CD4-positive, alpha-beta T cell (primary cell): ENCODE measurements at regions not wholly inside any gene's neighbourhood (a gene's known extent, or its start where the extent isn't known, plus 50 kb on each side); places are given as distances from the start of the nearest gene placed in this dataset.

Experiments used
- ATAC-seq: fragments of 200-7000 bp; cut with Tn5 transposase; one replicate; pipeline ENCODE4 v1.10.0; 2022; ENCODE audit warnings: mild to moderate bottlenecking; ENCODE audit not compliant: poor library complexity
- CTCF ChIA-PET: fragments of 350-600 bp; sonication (Branson Sonifier 250); formaldehyde crosslinking; loops from one replicate; lab custom pipeline; 2021; ENCODE audit warnings: antibody characterized with exemption, inconsistent platforms; lab: Charles Lee
- POLR2A ChIA-PET: fragments of 350-600 bp; sonication (Branson Sonifier 250); formaldehyde crosslinking; loops from one replicate; lab custom pipeline; 2021; ENCODE audit warnings: antibody characterized with exemption, inconsistent platforms; lab: Charles Lee
- DNase-seq, 14 experiments: peaks; one replicate each; pipeline ENCODE4 v3.0.0-alpha.2; 2013 to 2020; ENCODE audit warnings: mixed read lengths in 2 of 14
- H3K27ac ChIP-seq, 2 donors: one replicate each; pipeline versions ENCODE4 v1.5.1 to v1.7.0; 2013; ENCODE audit warnings: low read length in 2 of 2, low read depth in 1 of 2, mild to moderate bottlenecking in 1 of 2
- H3K27me3 ChIP-seq, 2 experiments: 1 replicate in 1 of 2; 2 replicates in 1 of 2; pipeline versions ENCODE4 v1.6.1 to v1.7.0; 2013; ENCODE audit warnings: low read length in 2 of 2, control low read depth in 1 of 2, mild to moderate bottlenecking in 1 of 2, moderate library complexity in 1 of 2; ENCODE audit not compliant: insufficient read depth in 2 of 2, control insufficient read depth in 1 of 2
- H3K36me3 ChIP-seq: one replicate; pipeline ENCODE4 v1.6.1; 2013; ENCODE audit warnings: low read length, control low read depth; ENCODE audit not compliant: insufficient read depth
- H3K4me1 ChIP-seq: one replicate; pipeline ENCODE4 v1.6.1; 2013; ENCODE audit warnings: low read length, control low read depth; ENCODE audit not compliant: insufficient read depth
- H3K4me3 ChIP-seq: one replicate; pipeline ENCODE4 v1.5.1; 2013; ENCODE audit warnings: mild to moderate bottlenecking, low read length, moderate library complexity
- H3K9me3 ChIP-seq, 2 experiments: 1 replicate in 1 of 2; 2 replicates in 1 of 2; pipeline versions ENCODE4 v1.6.1 to v1.7.0; 2013; ENCODE audit warnings: low read length in 2 of 2, mild to moderate bottlenecking in 2 of 2, control low read depth in 1 of 2, moderate library complexity in 1 of 2; ENCODE audit not compliant: control insufficient read depth in 1 of 2, insufficient read depth in 1 of 2
- H3K27ac Mint-ChIP-seq: one replicate; pipeline ENCODE4 v1.8.0; 2020; ENCODE audit warnings: mixed read lengths
- H3K27me3 Mint-ChIP-seq: one replicate; pipeline ENCODE4 v1.8.0; 2021; ENCODE audit warnings: mixed read lengths
- H3K36me3 Mint-ChIP-seq: one replicate; pipeline ENCODE4 v1.8.0; 2021; ENCODE audit warnings: low read depth, mixed read lengths
- H3K4me1 Mint-ChIP-seq: one replicate; pipeline ENCODE4 v1.8.0; 2021; ENCODE audit warnings: low read depth, mixed read lengths
- H3K4me3 Mint-ChIP-seq: one replicate; pipeline ENCODE4 v1.8.0; 2020; ENCODE audit warnings: mild to moderate bottlenecking, mixed read lengths
- H3K9me3 Mint-ChIP-seq: one replicate; pipeline ENCODE4 v1.8.0; 2020; ENCODE audit warnings: mixed read lengths
- intact Hi-C, 2 experiments: fragments of 100-400 bp; cut with DNase I in 1 of 2; cut with micrococcal nuclease in 1 of 2; formaldehyde crosslinking; loops; one replicate each; pipeline versions ENCODE4 v1.15.1 to v1.9.0; 2023 to 2025; cut with DNase I, micrococcal nuclease
- TF ChIP-seq, protein P1 (sequence below): fragments of 200-600 bp; IDR thresholded peaks from one replicate; pipeline ENCODE4 v1.8.0; 2022; ENCODE audit warnings: antibody characterized with exemption, mild to moderate bottlenecking

GRCh38 chr6:150525300-150525699, 74.4 kb upstream of the PLEKHG1 start:
- H3K27ac Mint-ChIP-seq = no peak overlapping the region
- Histone ChIP-seq H3K27ac (no peak overlapping the region), H3K36me3 (no peaks in the 10 kb centered on the region), H3K9me3 (no peaks in the 10 kb centered on the region), H3K4me3 (no peak overlapping the region), H3K27me3 (no peaks in the 10 kb centered on the region), H3K4me1 (no peaks in the 10 kb centered on the region)
- TF ChIP-seq, protein P1, sequence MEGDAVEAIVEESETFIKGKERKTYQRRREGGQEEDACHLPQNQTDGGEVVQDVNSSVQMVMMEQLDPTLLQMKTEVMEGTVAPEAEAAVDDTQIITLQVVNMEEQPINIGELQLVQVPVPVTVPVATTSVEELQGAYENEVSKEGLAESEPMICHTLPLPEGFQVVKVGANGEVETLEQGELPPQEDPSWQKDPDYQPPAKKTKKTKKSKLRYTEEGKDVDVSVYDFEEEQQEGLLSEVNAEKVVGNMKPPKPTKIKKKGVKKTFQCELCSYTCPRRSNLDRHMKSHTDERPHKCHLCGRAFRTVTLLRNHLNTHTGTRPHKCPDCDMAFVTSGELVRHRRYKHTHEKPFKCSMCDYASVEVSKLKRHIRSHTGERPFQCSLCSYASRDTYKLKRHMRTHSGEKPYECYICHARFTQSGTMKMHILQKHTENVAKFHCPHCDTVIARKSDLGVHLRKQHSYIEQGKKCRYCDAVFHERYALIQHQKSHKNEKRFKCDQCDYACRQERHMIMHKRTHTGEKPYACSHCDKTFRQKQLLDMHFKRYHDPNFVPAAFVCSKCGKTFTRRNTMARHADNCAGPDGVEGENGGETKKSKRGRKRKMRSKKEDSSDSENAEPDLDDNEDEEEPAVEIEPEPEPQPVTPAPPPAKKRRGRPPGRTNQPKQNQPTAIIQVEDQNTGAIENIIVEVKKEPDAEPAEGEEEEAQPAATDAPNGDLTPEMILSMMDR = no peak
- ATAC-seq (no peak), DNase-seq (no peak)
- no peaks in the 10 kb centered on the region for H3K4me1 Mint-ChIP-seq
- ChIA-PET POLR2A (no interaction called here), CTCF (interaction anchor here (1.2 kb wide), 1 partner anchor 20 kb away, joined by 3 read pairs; no protein-coding TSS in a partner anchor)
- no peaks in the 10 kb centered on the region for H3K36me3 Mint-ChIP-seq
- no peak overlapping the region for H3K4me3 Mint-ChIP-seq
- no peaks in the 10 kb centered on the region for H3K9me3 Mint-ChIP-seq
- intact Hi-C loops = no loop called here
- peaks cover 4% of the 10 kb centered on the region for H3K27me3 Mint-ChIP-seq

- no peaks in the 10 kb centered on the region for H3K27me3 ChIP-seq
- no peaks in the 10 kb centered on the region for H3K9me3 ChIP-seq
- no peak overlapping the region for H3K4me3 ChIP-seq
- Mint-ChIP-seq H3K27me3 (peaks cover 4% of the 10 kb centered on the region), H3K27ac (no peak overlapping the region), H3K9me3 (no peaks in the 10 kb centered on the region), H3K4me3 (no peak overlapping the region), H3K4me1 (no peaks in the 10 kb centered on the region), H3K36me3 (no peaks in the 10 kb centered on the region)
- H3K27ac ChIP-seq = no peak overlapping the region
- ChIA-PET POLR2A (no interaction called here), CTCF (no interaction called here)
- intact Hi-C loops = no loop called here
- no peak for ATAC-seq
- no peak for DNase-seq
- TF ChIP-seq, protein P1 = no peak
- no peaks in the 10 kb centered on the region for H3K4me1 ChIP-seq
- no peaks in the 10 kb centered on the region for H3K36me3 ChIP-seq
Observed at GRCh38 chr6:150527100-150527499, 72.6 kb upstream of the PLEKHG1 start.

DNA sequence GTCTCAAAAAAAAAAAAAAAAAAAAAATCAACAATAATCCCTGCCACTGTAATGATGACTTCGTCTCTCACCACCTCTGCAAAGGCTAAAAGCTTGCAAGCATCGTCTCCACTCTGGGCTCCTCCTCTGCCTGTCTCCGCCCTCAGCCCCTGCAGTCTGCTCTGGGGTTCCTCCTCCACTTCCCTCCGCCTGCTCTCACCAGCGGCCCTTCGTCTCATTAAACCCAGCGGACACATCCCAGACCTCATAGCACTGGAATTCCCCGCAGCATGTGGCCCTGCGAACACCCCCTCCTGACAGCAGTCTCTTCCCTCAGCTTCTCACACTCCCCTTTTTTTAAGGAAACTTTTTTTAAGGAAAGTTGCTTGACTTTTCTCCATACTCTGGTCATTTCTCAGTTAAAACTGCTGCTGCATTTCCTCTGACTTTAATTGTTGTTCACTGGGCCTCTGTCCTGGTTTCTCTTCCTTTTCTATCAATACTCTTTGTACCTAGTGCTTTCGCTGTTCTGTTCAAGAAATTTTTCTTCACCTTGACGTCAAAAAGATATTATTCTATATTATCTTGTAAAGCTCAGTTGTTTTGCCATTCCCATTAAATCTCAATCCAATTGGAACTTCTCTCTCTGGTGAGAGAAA, 70.9 kb upstream of the PLEKHG1 start:
- POLR2A ChIA-PET = no interaction called here
- ATAC-seq = no peak
- Histone ChIP-seq H3K9me3 (no peaks in the 10 kb centered on the region), H3K27me3 (no peaks in the 10 kb centered on the region), H3K27ac (no peak overlapping the region), H3K4me1 (no peaks in the 10 kb centered on the region), H3K4me3 (no peak overlapping the region), H3K36me3 (no peaks in the 10 kb centered on the region)
- H3K9me3 Mint-ChIP-seq = no peaks in the 10 kb centered on the region
- intact Hi-C loops = no loop called here
- peaks cover 4% of the 10 kb centered on the region for H3K27me3 Mint-ChIP-seq
- H3K4me1 Mint-ChIP-seq = no peaks in the 10 kb centered on the region
- no peak overlapping the region for H3K27ac Mint-ChIP-seq
- no peaks in the 10 kb centered on the region for H3K36me3 Mint-ChIP-seq
- DNase-seq = no peak
- no peak overlapping the region for H3K4me3 Mint-ChIP-seq
- TF ChIP-seq, protein P1 = no peak
- CTCF ChIA-PET = no interaction called here
